BJ (cell line): ENCODE measurements at regions not wholly inside any gene's neighbourhood (a gene's known extent, or its start where the extent isn't known, plus 50 kb on each side); places are given as distances from the start of the nearest gene placed in this dataset.

Experiments
- CTCF ChIA-PET: fragments of 350-600 bp; formaldehyde crosslinking; extraction: SDS; loops from one replicate; lab custom pipeline; 2021; ENCODE audit warnings: antibody characterized with exemption, inconsistent platforms; lab: Yijun Ruan, JAX
- POLR2A ChIA-PET: fragments of 300-600 bp; sonication (Branson Sonifier 250); formaldehyde crosslinking; extraction: SDS; loops from one replicate; lab custom pipeline; 2021; ENCODE audit warnings: antibody characterized with exemption; lab: Charles Lee
- DNase-seq: peaks from one replicate; pipeline ENCODE4 v3.0.0-alpha.2; 2011; ENCODE audit warnings: low read depth
- H3K27me3 ChIP-seq: 2 replicates; pipeline ENCODE4 v1.6.0; 2011; ENCODE audit warnings: low read length; ENCODE audit not compliant: control insufficient read depth, insufficient read depth
- H3K36me3 ChIP-seq: 2 replicates; pipeline ENCODE4 v1.5.1; 2011; ENCODE audit warnings: low read length; ENCODE audit not compliant: control insufficient read depth, insufficient read depth
- H3K4me3 ChIP-seq: 2 replicates; pipeline ENCODE4 v1.5.1; 2011; ENCODE audit warnings: low read depth, mild to moderate bottlenecking, control low read depth, low read length
- TF ChIP-seq, protein P1 (sequence below): IDR thresholded peaks from 2 replicates; pipeline ENCODE4 v1.5.1; 2011; ENCODE audit warnings: low read depth, mild to moderate bottlenecking, control low read depth, inconsistent platforms, low read length, moderate library complexity; ENCODE audit not compliant: insufficient read depth

GRCh38 chr9:99352826-99353225 lies 130.7 kb downstream of the SEC61B start:
- Histone ChIP-seq H3K36me3 (no peaks in the 10 kb centered on the region), H3K27me3 (no peaks in the 10 kb centered on the region), H3K4me3 (no peak overlapping the region)
- TF ChIP-seq, protein P1, sequence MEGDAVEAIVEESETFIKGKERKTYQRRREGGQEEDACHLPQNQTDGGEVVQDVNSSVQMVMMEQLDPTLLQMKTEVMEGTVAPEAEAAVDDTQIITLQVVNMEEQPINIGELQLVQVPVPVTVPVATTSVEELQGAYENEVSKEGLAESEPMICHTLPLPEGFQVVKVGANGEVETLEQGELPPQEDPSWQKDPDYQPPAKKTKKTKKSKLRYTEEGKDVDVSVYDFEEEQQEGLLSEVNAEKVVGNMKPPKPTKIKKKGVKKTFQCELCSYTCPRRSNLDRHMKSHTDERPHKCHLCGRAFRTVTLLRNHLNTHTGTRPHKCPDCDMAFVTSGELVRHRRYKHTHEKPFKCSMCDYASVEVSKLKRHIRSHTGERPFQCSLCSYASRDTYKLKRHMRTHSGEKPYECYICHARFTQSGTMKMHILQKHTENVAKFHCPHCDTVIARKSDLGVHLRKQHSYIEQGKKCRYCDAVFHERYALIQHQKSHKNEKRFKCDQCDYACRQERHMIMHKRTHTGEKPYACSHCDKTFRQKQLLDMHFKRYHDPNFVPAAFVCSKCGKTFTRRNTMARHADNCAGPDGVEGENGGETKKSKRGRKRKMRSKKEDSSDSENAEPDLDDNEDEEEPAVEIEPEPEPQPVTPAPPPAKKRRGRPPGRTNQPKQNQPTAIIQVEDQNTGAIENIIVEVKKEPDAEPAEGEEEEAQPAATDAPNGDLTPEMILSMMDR, result peak; percentile 26; the same call in 1 of the 2 replicates
- POLR2A ChIA-PET, result no interaction called here
- CTCF ChIA-PET, result interaction anchor here (1.5 kb wide), 1 partner anchor 13 kb away, joined by 3 read pairs; no protein-coding TSS in a partner anchor
- DNase-seq, result peak; percentile 71

- no peaks in the 10 kb centered on the region for H3K36me3 ChIP-seq
- no peaks in the 10 kb centered on the region for H3K27me3 ChIP-seq
- DNase-seq, result peak; percentile 92
- POLR2A ChIA-PET, result no interaction called here
- no peak overlapping the region for H3K4me3 ChIP-seq
- TF ChIP-seq, protein P1, result no peak
- CTCF ChIA-PET, result interaction anchor here (0.6 to 1.5 kb wide), 4 partner anchors 11 to 845 kb away, joined by 3 to 4 read pairs (median 3); no protein-coding TSS in a partner anchor
These were observed 131.3 kb downstream of the SEC61B start for GRCh38 chr9:99353408-99353807.

DNA sequence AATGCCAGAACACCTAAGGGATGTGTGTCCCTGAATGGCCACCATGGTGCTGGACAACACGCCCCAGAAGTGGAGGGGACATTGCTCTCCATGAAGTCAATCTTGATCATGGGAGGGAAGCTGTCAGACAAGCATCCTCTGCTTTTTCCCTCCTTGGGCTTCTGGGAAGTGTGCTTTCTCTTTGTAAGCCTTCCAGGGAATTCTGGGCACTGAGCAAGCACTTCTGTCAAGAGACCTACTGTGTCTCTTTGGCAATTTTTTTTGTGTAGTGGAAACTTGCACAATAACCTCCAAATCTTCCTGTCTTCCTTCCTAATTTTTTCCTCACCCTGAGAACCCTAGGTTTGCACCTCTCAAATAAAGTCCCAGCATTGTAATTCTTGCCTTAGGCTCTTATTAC lies 132.0 kb downstream of the SEC61B start:
- POLR2A ChIA-PET, result no interaction called here

DNA sequence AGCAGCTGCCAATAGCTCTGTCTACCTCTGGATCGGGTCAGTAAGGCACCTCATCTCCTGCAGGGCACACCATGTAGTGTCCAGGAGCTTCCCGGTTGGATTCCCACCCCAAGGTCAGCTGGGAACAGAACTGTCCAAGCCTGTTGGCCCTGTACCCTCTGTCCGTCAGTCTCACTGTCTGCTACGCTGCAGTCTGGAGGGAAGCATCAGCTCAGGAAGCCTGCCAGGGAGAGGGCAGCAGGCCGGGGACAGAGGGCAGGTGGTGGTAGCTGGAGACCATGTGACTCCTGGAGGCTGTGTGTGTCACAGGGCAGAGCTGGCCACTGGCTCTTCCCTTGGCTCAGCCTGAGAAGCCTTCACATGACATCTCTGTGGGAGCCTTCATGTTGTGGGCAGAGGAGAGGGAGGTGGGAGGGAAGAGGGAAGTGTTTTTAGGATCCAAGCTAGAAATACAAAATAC lies 134.5 kb downstream of the SEC61B start:
- TF ChIP-seq, protein P1, result no peak
- POLR2A ChIA-PET, result no interaction called here
- no peaks in the 10 kb centered on the region for H3K36me3 ChIP-seq
- DNase-seq, result no peak
- CTCF ChIA-PET, result interaction anchor here (1.0 to 1.2 kb wide), 2 partner anchors 9 to 89 kb away, joined by 3 to 4 read pairs; no protein-coding TSS in a partner anchor
- no peak overlapping the region for H3K4me3 ChIP-seq
- H3K27me3 ChIP-seq, result peaks cover 6% of the 10 kb centered on the region

More for the DNA sequence above, 132.0 kb downstream of the SEC61B start:
- no peak for DNase-seq
- H3K4me3 ChIP-seq, result no peak overlapping the region
- CTCF ChIA-PET, result interaction anchor here (0.6 to 1.5 kb wide), 4 partner anchors 10 to 844 kb away, joined by 3 to 4 read pairs (median 3); no protein-coding TSS in a partner anchor
- no peaks in the 10 kb centered on the region for H3K27me3 ChIP-seq
- H3K36me3 ChIP-seq, result no peaks in the 10 kb centered on the region
- TF ChIP-seq, protein P1, result no peak

DNA sequence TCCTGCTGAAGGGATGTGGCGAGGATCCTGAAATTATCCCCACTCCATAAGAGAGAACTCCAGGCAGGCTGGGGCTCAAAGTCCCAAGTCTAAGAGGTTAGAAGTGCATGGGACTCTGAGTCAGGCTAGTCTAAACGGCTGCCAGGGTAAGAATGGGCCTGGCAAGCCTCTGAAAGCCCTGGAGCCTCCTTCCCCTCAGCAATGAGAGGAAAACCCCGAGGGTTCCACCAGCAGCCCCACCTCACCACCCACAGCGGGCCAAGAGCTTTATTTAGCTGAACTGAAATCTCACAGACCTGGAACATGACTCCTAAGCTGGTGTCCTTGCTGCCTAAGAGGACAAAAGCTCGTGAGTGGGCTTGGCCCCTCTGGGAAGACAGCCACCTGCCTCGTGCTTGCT lies 135.5 kb downstream of the SEC61B start:
- Histone ChIP-seq H3K4me3 (no peak overlapping the region), H3K27me3 (peaks cover 11% of the 10 kb centered on the region), H3K36me3 (no peaks in the 10 kb centered on the region)
- CTCF ChIA-PET, result no interaction called here
- TF ChIP-seq, protein P1, result no peak
- no peak for DNase-seq
- POLR2A ChIA-PET, result no interaction called here
